Right renal cortex interstitium (tissue), 3 donors: ENCODE measurements at regions not wholly inside any gene's neighbourhood (a gene's known extent, or its start where the extent isn't known, plus 50 kb on each side); places are given as distances from the start of the nearest gene placed in this dataset.

Experiments used
- DNase-seq, 3 donors: peaks; one replicate each; pipeline ENCODE4 v3.0.0-alpha.2; 2013; ENCODE audit warnings: low read depth in 3 of 3, low spot score in 2 of 3

GRCh38 chr1:83773059-83773458 is 225.9 kb downstream of the TTLL7 start:
- no peak for DNase-seq

GRCh38 chr1:83770319-83770661 is 228.6 kb downstream of the TTLL7 start:
- no peak for DNase-seq

- no peak for DNase-seq
Measured at GRCh38 chr1:83769594-83770318, 229.2 kb downstream of the TTLL7 start.

GRCh38 chr1:83769072-83769471 is 229.9 kb downstream of the TTLL7 start:
- no peak for DNase-seq

GRCh38 chr1:83766241-83766691 is 232.7 kb downstream of the TTLL7 start:
- DNase-seq = peak; percentile 47 to 67 (median 57)

- DNase-seq = no peak
Measured at GRCh38 chr1:83765125-83765524, 233.8 kb downstream of the TTLL7 start.

GRCh38 chr1:83764209-83764608 is 234.7 kb downstream of the TTLL7 start:
- DNase-seq = no peak

GRCh38 chr1:83763361-83764095 is 235.4 kb downstream of the TTLL7 start:
- no peak for DNase-seq

- DNase-seq = no peak
Measured at GRCh38 chr1:83762416-83762815, 236.5 kb downstream of the TTLL7 start.

GRCh38 chr1:83762039-83762365 is 236.9 kb downstream of the TTLL7 start:
- no peak for DNase-seq

- DNase-seq = peak in 2 of 3 donors; percentile 59 to 68
Measured at GRCh38 chr1:83761167-83762038, 237.5 kb downstream of the TTLL7 start.

- DNase-seq = no peak
Measured at GRCh38 chr1:83760226-83761021, 238.5 kb downstream of the TTLL7 start.

- no peak for DNase-seq
Measured at GRCh38 chr1:83756984-83757717, 241.8 kb downstream of the TTLL7 start.

- no peak for DNase-seq
Measured at GRCh38 chr1:83751602-83752001, 247.3 kb downstream of the TTLL7 start.

GRCh38 chr1:83750201-83750600 is 248.7 kb downstream of the TTLL7 start:
- DNase-seq = no peak

- DNase-seq = no peak
Measured at GRCh38 chr1:83747853-83748482, 251.0 kb downstream of the TTLL7 start.

- DNase-seq = no peak
Measured at GRCh38 chr1:83746234-83746633, 252.7 kb downstream of the TTLL7 start.

GRCh38 chr1:83742446-83742845 is 256.5 kb downstream of the TTLL7 start:
- DNase-seq = no peak

- no peak for DNase-seq
Measured at GRCh38 chr1:83741770-83742169, 257.2 kb downstream of the TTLL7 start.
